ENCODE measurements at regions not wholly inside any gene's neighbourhood (a gene's known extent, or its start where the extent isn't known, plus 50 kb on each side); places are given as distances from the start of the nearest gene placed in this dataset.
A peak's percentile ranks its signal among the peaks of the same experiment; 100 is the strongest.
"Not testable (repeated sequence)": the region's sequence is repeated elsewhere in the genome, so short reads cannot be mapped to it uniquely, and the experiment has no call there.

- DNase-seq (ENCODE audit: low read depth) = no peak
These were observed 128.5 kb upstream of the VKORC1L1 start for GRCh38 chr7:65744406-65744805.

GRCh38 chr7:65746398-65746669 is 126.5 kb upstream of the VKORC1L1 start:
- DNase-seq (ENCODE audit: low read depth) = no peak

DNA sequence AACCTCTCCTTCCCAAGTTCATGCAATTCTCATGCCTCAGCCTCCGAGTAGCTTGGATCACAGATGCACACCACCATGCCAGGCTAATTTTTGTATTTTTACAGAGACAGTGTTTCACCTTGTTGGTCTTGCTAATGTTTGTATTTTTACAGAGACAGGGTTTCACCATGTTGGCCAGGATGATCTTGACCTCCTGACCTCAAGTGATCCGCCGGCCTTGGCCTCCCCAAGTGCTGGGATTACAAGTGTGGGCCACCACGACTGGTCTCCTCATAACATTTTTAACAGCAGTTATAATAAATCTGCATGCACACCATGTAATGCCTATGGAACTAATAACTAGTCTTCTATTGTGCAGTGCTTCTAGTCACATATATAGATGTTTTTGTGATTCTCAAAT is 123.8 kb upstream of the VKORC1L1 start:
- DNase-seq (ENCODE audit: low read depth) = no peak

- no peak for DNase-seq (ENCODE audit: low read depth)
These were observed 123.4 kb upstream of the VKORC1L1 start for GRCh38 chr7:65749518-65749917.

DNA sequence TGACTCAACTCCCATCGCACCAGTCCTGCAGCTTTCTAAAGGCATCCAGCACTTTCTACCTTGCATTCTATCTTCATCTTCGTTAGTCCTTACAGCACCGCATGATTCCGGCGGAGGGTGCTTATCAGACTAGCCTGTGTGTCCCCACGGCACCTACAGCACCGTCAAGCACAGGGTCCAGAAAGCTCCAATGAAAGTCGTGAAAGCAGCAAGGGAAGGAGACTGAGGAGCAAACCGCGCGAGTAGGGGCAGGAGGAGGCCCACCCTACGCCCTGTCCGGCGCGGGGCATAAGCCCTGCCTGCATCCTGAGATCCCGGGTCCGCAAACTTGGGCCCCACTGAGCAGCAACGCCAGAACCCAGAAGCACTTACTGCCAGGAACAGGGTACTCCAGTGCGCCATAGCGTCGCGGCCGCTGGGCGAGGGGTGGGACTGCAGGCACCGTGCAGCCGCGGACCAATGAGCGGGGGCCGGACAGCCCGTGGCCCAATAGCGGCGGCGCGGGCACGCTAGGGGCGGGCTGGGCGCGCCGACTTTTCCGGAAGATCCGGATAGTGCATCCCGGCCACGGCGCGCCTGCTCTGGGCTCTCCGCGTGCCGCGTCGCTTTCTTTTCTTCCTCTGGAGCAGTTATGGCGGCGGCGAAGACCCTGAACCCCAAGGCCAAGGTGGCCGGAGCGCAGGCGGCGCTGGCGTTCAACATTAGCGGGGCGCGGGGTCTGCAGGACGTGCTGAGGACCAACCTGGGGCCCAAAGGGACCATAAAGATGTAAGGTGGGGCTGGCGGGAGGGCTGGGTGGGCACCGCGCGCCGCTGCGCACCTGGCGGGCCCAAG is 122.1 kb upstream of the VKORC1L1 start:
- peak; percentile 86 for DNase-seq (ENCODE audit: low read depth)

DNA sequence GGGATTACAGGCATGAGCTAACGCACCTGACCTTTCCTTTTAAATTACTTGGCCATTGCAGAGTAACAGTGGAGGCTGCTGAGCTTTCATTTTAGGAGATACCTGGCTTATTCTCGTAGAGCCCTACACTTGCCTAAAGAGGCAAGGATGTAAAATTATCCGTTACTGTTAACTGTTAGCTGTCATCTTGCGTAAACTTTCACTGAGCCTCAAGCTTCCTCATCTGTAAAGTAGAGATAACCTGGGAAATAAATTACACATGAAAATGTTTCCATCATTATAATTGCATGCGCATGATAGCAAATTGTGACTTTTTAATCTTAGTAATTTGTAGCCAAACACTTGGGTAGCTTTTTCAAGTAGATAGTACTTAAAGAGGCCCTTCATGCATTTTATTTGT is 118.8 kb upstream of the VKORC1L1 start:
- not testable (repeated sequence) for DNase-seq (ENCODE audit: low read depth)

- not testable (repeated sequence) for DNase-seq (ENCODE audit: low read depth)
These were observed 113.9 kb upstream of the VKORC1L1 start for GRCh38 chr7:65758991-65759390.

- not testable (repeated sequence) for DNase-seq (ENCODE audit: low read depth)
These were observed 110.2 kb upstream of the VKORC1L1 start for GRCh38 chr7:65762712-65763111.

DNA sequence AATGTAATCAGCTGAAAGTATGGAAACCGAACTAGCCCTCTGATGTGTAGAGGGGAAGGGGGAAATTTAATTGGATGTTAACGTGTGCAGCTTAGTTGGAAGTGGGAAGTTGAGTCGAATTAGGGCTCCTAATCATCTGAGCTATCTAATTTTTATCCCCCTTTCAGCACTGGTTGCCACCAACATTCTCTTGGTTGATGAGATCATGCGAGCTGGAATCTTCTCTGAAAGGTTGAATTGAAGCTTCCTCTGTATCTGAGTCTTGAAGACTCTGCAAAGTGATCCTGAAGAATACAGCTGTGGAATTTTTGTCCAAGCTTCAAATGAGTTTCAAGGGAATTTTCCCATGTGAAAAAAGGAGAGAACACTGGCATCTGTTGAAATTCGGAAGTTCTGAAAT is 109.8 kb upstream of the VKORC1L1 start:
- not testable (repeated sequence) for DNase-seq (ENCODE audit: low read depth)

- peak; percentile 94 for DNase-seq (ENCODE audit: low read depth)
These were observed 102.2 kb upstream of the VKORC1L1 start for GRCh38 chr7:65770473-65771225.

DNA sequence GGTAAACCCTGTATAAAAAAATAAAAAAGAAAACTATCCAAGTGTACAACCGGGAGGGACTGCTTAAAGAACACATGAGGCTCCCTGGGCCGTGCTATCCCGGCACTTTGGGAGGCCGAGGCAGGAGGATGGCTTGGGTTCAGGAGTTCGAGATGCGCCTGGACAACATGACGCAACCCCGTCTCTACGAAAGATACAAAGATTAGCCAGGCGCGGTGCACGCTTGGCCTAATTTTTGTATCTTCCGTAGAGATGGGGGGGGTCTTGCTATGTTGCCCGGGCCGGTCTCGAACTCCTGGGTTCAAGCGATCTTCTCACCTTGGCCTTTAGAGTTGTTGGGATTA is 101.7 kb upstream of the VKORC1L1 start:
- DNase-seq (ENCODE audit: low read depth) = not testable (repeated sequence)

GRCh38 chr7:65776677-65777076 is 96.2 kb upstream of the VKORC1L1 start:
- DNase-seq (ENCODE audit: low read depth) = not testable (repeated sequence)

GRCh38 chr7:65789943-65790342 is 82.9 kb upstream of the VKORC1L1 start:
- DNase-seq (ENCODE audit: low read depth) = not testable (repeated sequence)

DNA sequence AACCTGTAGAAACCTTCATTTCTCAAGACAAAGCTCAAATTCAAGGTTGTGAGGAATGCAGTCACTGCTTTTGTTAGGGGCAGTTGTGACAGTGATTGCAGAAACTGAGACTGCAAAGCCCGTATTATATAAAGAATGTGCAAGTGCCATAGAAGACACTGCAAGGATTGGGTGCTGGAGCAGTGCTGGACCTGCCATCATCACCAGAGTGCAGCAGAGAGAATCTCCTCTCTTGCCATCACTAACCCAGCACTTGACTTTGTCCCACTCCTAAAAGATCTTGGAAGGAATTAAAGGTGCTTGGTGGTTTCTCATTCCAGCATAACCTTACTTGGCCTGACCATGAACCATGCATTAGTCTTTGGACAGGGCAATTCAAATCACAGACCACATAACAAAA is 81.1 kb upstream of the VKORC1L1 start:
- not testable (repeated sequence) for DNase-seq (ENCODE audit: low read depth)

GRCh38 chr7:65792726-65793125 is 80.1 kb upstream of the VKORC1L1 start:
- not testable (repeated sequence) for DNase-seq (ENCODE audit: low read depth)

- DNase-seq (ENCODE audit: low read depth) = not testable (repeated sequence)
These were observed 78.0 kb upstream of the VKORC1L1 start for GRCh38 chr7:65794671-65795391.

- not testable (repeated sequence) for DNase-seq (ENCODE audit: low read depth)
These were observed 77.5 kb upstream of the VKORC1L1 start for GRCh38 chr7:65795392-65795716.

DNA sequence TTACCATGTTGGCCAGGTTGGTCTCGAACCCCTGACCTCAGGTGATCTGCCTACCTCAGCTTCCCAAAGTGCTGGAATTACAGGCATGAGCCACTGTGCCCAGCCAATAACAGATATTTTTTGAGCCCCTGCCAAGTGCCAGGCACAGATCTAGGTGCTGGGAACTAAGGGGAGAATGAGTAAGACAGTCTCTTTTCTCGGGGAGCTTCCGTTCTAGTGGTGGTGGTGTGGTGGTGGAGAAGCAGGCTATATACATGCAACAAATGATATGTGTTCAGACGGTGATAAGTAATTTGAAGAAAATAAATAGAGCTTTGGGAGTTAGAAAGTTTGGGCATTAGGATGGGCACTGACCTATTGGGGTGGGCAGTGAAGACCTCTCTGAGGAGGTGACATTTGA is 76.7 kb upstream of the VKORC1L1 start:
- DNase-seq (ENCODE audit: low read depth) = no peak

- DNase-seq (ENCODE audit: low read depth) = not testable (repeated sequence)
These were observed 75.8 kb upstream of the VKORC1L1 start for GRCh38 chr7:65797086-65797485.

DNA sequence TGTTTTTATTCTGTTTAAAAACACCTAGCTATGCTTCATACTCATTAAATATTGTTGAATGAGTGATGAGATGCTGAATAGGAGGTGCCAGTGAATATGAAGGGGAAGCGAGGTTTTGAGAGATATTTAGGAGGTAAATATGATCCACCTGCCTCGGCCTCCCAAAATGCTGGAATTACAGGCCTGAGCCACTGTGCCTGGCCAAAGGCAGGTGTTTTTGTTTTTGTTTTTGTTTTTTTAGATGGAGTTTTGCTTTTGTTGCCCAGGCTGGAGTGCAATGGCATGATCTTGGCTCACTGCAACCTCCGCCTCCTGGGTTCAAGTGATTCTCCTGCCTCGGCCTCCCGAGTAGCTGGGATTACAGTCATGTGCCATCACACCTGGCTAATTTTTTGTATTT is 75.3 kb upstream of the VKORC1L1 start:
- DNase-seq (ENCODE audit: low read depth) = not testable (repeated sequence)

DNA sequence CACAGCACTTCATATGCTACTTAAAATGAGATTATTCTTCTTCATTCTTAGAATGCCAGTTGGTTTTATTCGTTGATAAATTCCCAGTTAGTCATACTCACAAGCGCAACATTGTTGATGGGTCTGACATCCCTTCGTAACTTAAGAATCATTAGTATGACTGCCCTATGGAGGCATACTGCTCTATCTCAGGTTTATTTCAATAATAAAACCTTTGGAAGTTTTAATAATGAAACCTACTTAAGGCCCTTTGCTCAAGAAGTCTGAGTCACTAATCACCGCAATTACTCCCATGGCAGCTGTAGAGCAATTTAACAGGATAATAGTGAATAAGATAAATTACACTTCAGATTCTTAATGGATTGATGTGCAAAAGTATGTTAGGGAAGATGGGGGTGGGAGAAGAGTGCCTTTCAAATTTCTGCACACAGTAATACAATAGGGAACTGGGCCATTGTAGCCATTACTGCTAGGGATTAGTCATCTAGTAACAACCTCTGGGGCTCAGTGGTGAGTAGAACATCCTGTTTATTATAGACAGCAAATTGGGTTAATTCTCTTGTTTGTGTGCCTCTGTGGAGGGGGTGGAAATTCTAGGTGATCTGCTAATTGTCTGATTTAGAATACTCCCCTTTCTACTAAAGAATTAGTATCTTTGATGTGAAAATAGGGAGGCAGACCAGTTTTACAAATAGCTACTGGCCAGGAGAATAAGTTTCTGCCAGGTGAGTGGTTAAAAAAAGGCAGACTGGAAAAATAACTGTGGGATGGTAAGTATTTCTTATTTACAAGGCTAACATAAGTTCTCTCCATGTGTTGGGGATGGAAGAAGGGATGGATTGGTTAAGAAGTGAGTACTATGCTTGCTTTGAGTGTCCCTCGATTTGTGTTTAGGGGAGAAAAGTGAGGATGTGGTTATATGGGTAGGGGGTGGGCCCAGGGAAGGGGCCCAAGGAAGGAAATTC is 74.5 kb upstream of the VKORC1L1 start:
- no peak for DNase-seq (ENCODE audit: low read depth)

DNA sequence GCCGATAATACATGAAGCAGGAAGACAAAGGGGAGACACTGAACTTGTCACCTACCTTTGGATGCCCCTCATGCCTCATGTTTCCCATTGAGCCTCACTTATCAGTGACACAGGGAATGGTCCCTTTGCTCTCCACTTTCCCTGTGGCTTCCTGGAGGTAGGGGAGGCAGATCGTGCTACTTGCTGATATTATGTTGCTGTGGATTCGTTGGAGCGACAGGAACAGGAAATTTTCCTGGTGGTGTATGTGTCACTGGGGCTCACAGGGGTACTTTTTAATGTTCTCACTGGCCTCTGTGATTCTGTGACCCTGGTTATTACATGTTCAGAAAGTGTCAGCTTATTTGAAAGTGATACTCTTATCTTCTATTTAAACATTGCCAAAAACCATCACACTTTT is 72.7 kb upstream of the VKORC1L1 start:
- DNase-seq (ENCODE audit: low read depth) = not testable (repeated sequence)

All from activated T-cell treated with anti-CD3 and anti-CD28 coated beads for 24 hours (primary cell).